ENCODE measurements at regions not wholly inside any gene's neighbourhood (a gene's known extent, or its start where the extent isn't known, plus 50 kb on each side); places are given as distances from the start of the nearest gene placed in this dataset.

- Mint-ChIP-seq H3K27ac (no peak overlapping the region), H3K4me3 (no peak overlapping the region), H3K27me3 (ENCODE audit: low read depth) (no peaks in the 10 kb centered on the region), H3K36me3 (ENCODE audit: insufficient read depth in 2 of 2) (no peaks in the 10 kb centered on the region), H3K9me3 (peaks cover 5 to 6% of the 10 kb centered on the region in 2 donors), H3K4me1 (ENCODE audit: low read depth) (no peaks in the 10 kb centered on the region)
- DNase-seq (no peak), ATAC-seq (replicated peaks in 1 of 2) (no peak)
Measured at GRCh38 chr1:118246646-118247045, 61.6 kb upstream of the SPAG17 start.

GRCh38 chr1:118244194-118244593, 59.2 kb upstream of the SPAG17 start:
- Mint-ChIP-seq H3K27ac (no peak overlapping the region), H3K9me3 (peaks cover 10 to 12% of the 10 kb centered on the region in 2 donors), H3K36me3 (ENCODE audit: insufficient read depth in 2 of 2) (peaks cover 0 to 1% of the 10 kb centered on the region in 2 donors), H3K27me3 (ENCODE audit: low read depth) (no peaks in the 10 kb centered on the region), H3K4me1 (ENCODE audit: low read depth) (no peaks in the 10 kb centered on the region), H3K4me3 (no peak overlapping the region)
- DNase-seq (no peak), ATAC-seq (replicated peaks in 1 of 2) (no peak)

GRCh38 chr1:118243269-118243668, 58.2 kb upstream of the SPAG17 start:
- Mint-ChIP-seq H3K27me3 (ENCODE audit: low read depth) (no peaks in the 10 kb centered on the region), H3K36me3 (ENCODE audit: insufficient read depth in 2 of 2) (peaks cover 0 to 1% of the 10 kb centered on the region in 2 donors), H3K27ac (no peak overlapping the region), H3K4me3 (no peak overlapping the region), H3K4me1 (ENCODE audit: low read depth) (no peaks in the 10 kb centered on the region), H3K9me3 (peaks cover 12 to 14% of the 10 kb centered on the region in 2 donors)
- no peak for ATAC-seq (replicated peaks in 1 of 2)
- no peak for DNase-seq
